SHP77 treated with DMSO at 0.1 percent for 48 hours (cell line): ENCODE measurements at regions not wholly inside any gene's neighbourhood (a gene's known extent, or its start where the extent isn't known, plus 50 kb on each side); places are given as distances from the start of the nearest gene placed in this dataset.
"Not testable (repeated sequence)": the region's sequence is repeated elsewhere in the genome, so short reads cannot be mapped to it uniquely, and the experiment has no call there.

Experiments
- DNase-seq: peaks from one replicate; lab custom pipeline; 2025; lab: John Stamatoyannopoulos, UW

- no peak for DNase-seq
Measured at GRCh38 chr5:56686337-56687195, 128.8 kb upstream of the MAP3K1 start.

GRCh38 chr5:56685503-56686217 lies 129.7 kb upstream of the MAP3K1 start:
- no peak for DNase-seq

GRCh38 chr5:56684159-56684558 lies 131.2 kb upstream of the MAP3K1 start:
- DNase-seq = no peak

GRCh38 chr5:56683733-56684132 lies 131.6 kb upstream of the MAP3K1 start:
- DNase-seq = no peak

GRCh38 chr5:56683281-56683680 lies 132.1 kb upstream of the MAP3K1 start:
- no peak for DNase-seq

- DNase-seq = no peak
Measured at GRCh38 chr5:56681346-56681745, 134.0 kb upstream of the MAP3K1 start.

GRCh38 chr5:56680731-56681130 lies 134.6 kb upstream of the MAP3K1 start:
- no peak for DNase-seq

GRCh38 chr5:56677690-56678305 lies 137.6 kb upstream of the MAP3K1 start:
- DNase-seq = no peak

- no peak for DNase-seq
Measured at GRCh38 chr5:56676091-56676768, 139.1 kb upstream of the MAP3K1 start.

GRCh38 chr5:56674441-56674840 lies 140.9 kb upstream of the MAP3K1 start:
- DNase-seq = no peak

GRCh38 chr5:56673171-56673570 lies 142.2 kb upstream of the MAP3K1 start:
- no peak for DNase-seq

GRCh38 chr5:56671571-56671970 lies 143.8 kb upstream of the MAP3K1 start:
- DNase-seq = no peak

GRCh38 chr5:56670916-56671315 lies 144.4 kb upstream of the MAP3K1 start:
- DNase-seq = no peak

GRCh38 chr5:56669534-56670483 lies 145.5 kb upstream of the MAP3K1 start:
- no peak for DNase-seq

- DNase-seq = no peak
Measured at GRCh38 chr5:56668996-56669395, 146.4 kb upstream of the MAP3K1 start.

GRCh38 chr5:56667692-56668091 lies 147.7 kb upstream of the MAP3K1 start:
- no peak for DNase-seq

- no peak for DNase-seq
Measured at GRCh38 chr5:56666901-56667300, 148.4 kb upstream of the MAP3K1 start.

- DNase-seq = not testable (repeated sequence)
Measured at GRCh38 chr5:56665117-56665516, 150.2 kb upstream of the MAP3K1 start.

- DNase-seq = no peak
Measured at GRCh38 chr5:56664025-56664424, 151.3 kb upstream of the MAP3K1 start.

- no peak for DNase-seq
Measured at GRCh38 chr5:56663523-56663922, 151.8 kb upstream of the MAP3K1 start.

- DNase-seq = no peak
Measured at GRCh38 chr5:56662893-56663292, 152.5 kb upstream of the MAP3K1 start.
